OCI-LY3 (cell line): ENCODE measurements at regions not wholly inside any gene's neighbourhood (a gene's known extent, or its start where the extent isn't known, plus 50 kb on each side); places are given as distances from the start of the nearest gene placed in this dataset.

Source experiments
- CTCF ChIP-seq: fragments of 200-600, 300-600 bp; sonication (generic); IDR thresholded peaks from 2 replicates; pipeline ENCODE4 v1.5.1; 2014; ENCODE audit warnings: antibody characterized with exemption, low read length, low read depth
- EZH2phosphoT487 ChIP-seq: fragments of 200-600 bp; shearing (Covaris generic); IDR thresholded peaks from 2 replicates; pipeline ENCODE4 v1.6.1; 2018; ENCODE audit warnings: antibody characterized with exemption, mixed run types, low read depth

GRCh38 chr1:38701088-38701487 lies 158.5 kb downstream of the RRAGC start:
- TF ChIP-seq CTCF = no peak
- TF ChIP-seq EZH2phosphoT487 = no peak
